ENCODE measurements at regions not wholly inside any gene's neighbourhood (a gene's known extent, or its start where the extent isn't known, plus 50 kb on each side); places are given as distances from the start of the nearest gene placed in this dataset.
"Not testable (repeated sequence)": the region's sequence is repeated elsewhere in the genome, so short reads cannot be mapped to it uniquely, and the experiment has no call there.

GRCh38 chr17:15835481-15835880 lies 103.4 kb downstream of the TBC1D26 start:
- not testable (repeated sequence) for TF ChIP-seq POLR2A, CTCF, EP300 (IDR thresholded peaks at IDR 0.05)

Data from tibial nerve (tissue), 4 donors.